ENCODE measurements at regions not wholly inside any gene's neighbourhood (a gene's known extent, or its start where the extent isn't known, plus 50 kb on each side); places are given as distances from the start of the nearest gene placed in this dataset.

GRCh38 chr7:22653951-22654350 is 73.0 kb upstream of the IL6 start:
- TF ChIP-seq, protein P1, sequence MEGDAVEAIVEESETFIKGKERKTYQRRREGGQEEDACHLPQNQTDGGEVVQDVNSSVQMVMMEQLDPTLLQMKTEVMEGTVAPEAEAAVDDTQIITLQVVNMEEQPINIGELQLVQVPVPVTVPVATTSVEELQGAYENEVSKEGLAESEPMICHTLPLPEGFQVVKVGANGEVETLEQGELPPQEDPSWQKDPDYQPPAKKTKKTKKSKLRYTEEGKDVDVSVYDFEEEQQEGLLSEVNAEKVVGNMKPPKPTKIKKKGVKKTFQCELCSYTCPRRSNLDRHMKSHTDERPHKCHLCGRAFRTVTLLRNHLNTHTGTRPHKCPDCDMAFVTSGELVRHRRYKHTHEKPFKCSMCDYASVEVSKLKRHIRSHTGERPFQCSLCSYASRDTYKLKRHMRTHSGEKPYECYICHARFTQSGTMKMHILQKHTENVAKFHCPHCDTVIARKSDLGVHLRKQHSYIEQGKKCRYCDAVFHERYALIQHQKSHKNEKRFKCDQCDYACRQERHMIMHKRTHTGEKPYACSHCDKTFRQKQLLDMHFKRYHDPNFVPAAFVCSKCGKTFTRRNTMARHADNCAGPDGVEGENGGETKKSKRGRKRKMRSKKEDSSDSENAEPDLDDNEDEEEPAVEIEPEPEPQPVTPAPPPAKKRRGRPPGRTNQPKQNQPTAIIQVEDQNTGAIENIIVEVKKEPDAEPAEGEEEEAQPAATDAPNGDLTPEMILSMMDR (IDR thresholded peaks at IDR 0.05): no peak
- no peak for TF ChIP-seq ZFX (IDR thresholded peaks at IDR 0.05; ENCODE audit: borderline replicate concordance)
